ENCODE measurements at regions not wholly inside any gene's neighbourhood (a gene's known extent, or its start where the extent isn't known, plus 50 kb on each side); places are given as distances from the start of the nearest gene placed in this dataset.

- no peak for TF ChIP-seq CTCF (IDR thresholded peaks at IDR 0.05; ENCODE audit: low read depth, low read length)
- TF ChIP-seq POLR2A (IDR thresholded peaks at IDR 0.05; ENCODE audit: extremely low read depth, insufficient read length): no peak
- TF ChIP-seq MAX (IDR thresholded peaks at IDR 0.05; ENCODE audit: low read depth, low read length): no peak
These were observed 641.1 kb downstream of the ISL1 start for GRCh38 chr5:52024359-52024758.

Data from NB4 (cell line).